Islet precursor cell (in vitro differentiated cells): ENCODE measurements at regions not wholly inside any gene's neighbourhood (a gene's known extent, or its start where the extent isn't known, plus 50 kb on each side); places are given as distances from the start of the nearest gene placed in this dataset.

ENCODE experiments used
- DNase-seq: peaks from one replicate; pipeline ENCODE4 v3.0.0-alpha.2; 2018

DNA sequence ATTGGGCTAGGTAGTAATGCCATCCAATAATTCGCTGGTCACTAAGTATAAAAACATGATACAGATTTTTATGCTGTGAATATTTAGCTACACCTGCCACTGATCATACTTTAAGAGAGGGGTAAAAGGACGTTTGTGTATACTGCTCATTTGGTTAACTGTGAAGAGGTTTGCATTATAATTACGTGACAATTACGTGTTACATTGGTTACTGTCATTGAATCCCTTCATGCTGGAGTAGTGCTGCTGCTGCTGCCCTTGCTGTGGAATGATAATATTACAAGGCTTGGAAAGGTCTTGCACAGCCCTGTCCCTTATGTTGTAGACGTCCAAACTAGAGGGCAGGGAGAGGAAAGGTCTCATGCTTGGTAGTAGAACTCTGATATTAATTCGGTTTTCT is 312.2 kb upstream of the ATP2B1 start:
- no peak for DNase-seq

- DNase-seq = no peak
Measured at GRCh38 chr12:90020436-90020835, 311.8 kb upstream of the ATP2B1 start.

- no peak for DNase-seq
Measured at GRCh38 chr12:90020014-90020413, 311.4 kb upstream of the ATP2B1 start.

- no peak for DNase-seq
Measured at GRCh38 chr12:90017316-90017715, 308.7 kb upstream of the ATP2B1 start.

GRCh38 chr12:90015228-90015627 is 306.6 kb upstream of the ATP2B1 start:
- DNase-seq = no peak

- peak; percentile 66 for DNase-seq
Measured at GRCh38 chr12:90013409-90013808, 304.8 kb upstream of the ATP2B1 start.

GRCh38 chr12:90010089-90010488 is 301.5 kb upstream of the ATP2B1 start:
- no peak for DNase-seq

DNA sequence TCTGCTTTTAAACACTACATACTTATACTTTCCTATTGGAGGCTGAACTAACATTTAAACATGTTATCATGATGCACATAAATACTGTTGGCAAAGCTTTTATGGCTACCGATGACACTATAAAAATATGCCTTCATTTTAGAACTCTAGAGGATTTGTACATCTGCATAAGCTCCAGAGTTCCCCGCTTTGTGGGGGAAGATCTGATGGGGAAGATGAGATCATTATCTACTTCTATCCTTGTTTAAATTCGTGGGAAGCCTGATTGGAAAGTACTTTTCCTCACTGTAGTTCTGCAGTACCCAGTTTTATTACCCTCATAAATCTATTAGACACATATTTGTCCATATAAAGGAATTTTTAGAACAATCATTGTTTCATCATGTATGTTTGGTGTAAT is 299.6 kb upstream of the ATP2B1 start:
- DNase-seq = no peak

DNA sequence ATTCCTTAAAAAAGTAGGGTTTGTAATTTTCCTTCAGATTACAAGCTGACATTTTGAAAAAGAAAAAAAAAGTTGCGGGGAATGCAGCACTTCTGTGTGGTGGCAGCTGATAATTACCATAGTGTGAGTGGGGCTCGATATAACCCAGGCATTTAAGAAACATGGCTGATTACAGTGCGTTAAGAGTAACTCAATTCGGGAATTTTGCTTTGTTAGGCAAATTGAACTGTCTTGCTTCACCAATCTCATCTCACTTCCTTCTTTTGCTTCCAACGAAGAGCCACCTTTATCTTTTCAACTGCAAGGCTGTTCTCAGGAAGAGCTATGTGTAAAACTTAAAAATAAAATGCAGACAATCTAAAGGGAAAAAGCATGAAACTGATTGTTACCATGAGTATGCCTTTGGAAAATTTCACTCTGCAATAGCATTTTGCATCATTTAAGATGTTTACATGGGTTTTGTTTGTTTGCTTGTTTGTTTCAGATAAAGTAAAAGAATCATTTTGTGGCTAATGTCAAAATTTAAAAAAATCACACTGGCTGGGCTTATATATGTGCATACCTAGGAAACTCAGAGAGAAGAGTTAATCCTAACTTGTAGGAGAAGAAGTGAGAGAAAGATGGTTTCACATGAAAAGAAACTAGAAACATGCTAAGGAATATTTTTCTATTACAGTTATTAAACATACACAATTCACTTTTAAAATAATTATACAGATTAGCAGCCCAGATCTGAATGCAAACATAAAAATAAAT is 295.9 kb upstream of the ATP2B1 start:
- no peak for DNase-seq

DNA sequence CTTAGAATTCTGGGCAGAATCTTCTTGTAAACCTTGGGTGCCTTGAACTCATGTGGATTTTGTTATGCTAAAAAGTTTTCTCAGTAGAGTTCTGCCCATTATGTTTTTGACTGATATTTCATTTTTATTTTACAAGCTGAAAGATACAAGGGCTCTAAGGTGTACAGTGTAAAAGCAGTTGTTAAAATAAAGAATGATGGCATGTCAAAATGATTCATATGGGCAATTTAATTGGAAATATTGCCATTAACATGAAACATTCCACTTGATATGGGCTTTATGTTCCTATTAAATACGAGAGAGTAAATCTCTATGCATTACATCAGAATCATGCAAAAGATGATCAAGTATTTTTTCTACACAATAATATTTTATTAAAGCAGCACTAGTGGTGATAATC is 295.1 kb upstream of the ATP2B1 start:
- no peak for DNase-seq

DNA sequence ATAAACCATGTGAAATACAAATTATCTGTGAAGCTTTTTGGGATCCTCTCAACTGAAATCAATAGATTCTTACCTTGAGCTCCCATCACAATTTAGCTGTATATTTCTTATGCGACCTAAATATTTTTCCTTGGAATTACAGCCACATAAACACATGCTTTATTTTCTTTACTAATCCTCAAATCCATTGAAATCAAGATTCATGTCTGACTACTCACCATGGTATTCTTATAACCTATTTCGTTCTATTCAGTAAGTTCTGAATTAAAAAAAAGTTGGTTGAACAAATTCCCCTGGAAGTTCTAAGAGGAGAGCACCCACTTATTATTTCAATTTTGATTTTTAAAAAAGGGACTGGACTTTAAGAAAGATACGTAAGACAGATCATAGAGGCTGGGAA is 292.1 kb upstream of the ATP2B1 start:
- DNase-seq = no peak

DNA sequence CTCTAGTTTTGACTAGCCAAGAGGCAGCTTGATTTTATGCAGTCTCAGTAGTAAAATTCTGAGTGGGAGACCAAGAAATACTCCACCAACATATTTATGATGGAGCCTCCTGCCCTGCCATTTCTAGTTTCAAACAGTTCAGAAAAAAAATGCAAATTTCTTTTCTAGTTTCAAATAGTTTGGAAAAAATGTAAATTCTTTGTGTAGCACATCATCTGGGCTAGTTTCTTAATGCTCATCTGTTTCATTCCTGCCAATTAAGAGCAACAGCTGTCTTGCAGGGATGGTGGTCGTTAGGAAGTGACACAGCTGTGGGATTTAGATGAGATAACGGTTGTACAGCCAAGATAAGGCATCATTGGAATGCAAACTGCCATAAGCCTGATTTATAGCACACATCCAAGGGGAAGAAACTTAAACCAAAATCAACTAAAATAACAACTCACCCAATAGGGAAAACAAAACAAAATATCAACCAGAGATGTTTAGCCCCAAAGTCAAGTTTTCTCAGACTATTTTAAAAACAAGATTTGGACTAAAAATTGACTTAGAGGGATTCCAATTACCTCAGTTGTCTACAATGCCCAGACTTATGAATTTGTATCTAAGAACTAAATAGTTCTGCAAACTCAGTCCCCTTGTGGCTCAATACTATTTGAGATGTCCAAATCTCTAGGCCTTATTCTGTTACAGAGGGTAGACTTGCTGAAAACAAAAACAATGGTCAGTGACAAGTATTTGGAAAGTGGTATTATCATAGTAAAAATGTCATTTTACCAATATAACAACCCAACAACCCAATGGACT is 291.3 kb upstream of the ATP2B1 start:
- peak; percentile 79 for DNase-seq

DNA sequence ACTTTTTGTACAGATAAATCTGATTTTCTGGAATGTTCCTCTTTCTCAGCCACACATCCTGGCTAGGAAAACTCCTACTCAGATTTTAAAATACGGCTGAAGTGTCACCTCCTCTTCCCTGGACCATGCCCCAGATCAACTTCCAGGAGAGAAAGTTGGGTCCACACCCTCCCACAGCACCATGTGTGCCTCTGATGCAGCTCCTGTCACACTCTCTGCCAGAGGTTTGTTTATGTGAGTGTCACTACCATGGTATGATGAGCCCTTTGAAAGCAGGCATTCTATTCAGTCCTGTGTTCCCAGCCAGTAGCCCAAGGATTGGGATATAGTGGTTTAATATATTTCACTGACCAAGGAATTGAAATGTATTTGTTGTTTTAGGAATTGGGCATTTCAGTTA is 287.2 kb upstream of the ATP2B1 start:
- DNase-seq = no peak

- DNase-seq = no peak
Measured at GRCh38 chr12:89994911-89995310, 286.3 kb upstream of the ATP2B1 start.

DNA sequence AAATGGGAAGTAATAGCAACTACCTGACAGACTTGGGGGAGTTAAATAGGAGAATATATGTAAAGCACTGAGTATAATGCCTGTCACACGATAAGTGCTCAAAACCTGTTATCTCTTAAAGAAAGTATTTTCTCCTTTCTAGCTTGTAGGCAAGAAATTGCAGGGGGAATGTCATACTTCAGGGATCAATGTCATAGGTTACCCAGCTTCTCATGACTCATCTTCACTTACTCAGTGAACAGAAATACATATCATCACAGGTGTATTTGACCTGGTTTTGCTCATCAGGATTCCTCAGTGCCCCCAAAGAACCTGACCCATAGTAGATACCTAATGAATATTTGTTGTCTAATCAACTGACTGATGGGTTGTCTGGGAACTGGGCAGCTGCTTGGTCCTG is 285.0 kb upstream of the ATP2B1 start:
- no peak for DNase-seq

GRCh38 chr12:89992668-89993451 is 284.2 kb upstream of the ATP2B1 start:
- DNase-seq = no peak

- no peak for DNase-seq
Measured at GRCh38 chr12:89991807-89992590, 283.4 kb upstream of the ATP2B1 start.

- no peak for DNase-seq
Measured at GRCh38 chr12:89988188-89988915, 279.7 kb upstream of the ATP2B1 start.

DNA sequence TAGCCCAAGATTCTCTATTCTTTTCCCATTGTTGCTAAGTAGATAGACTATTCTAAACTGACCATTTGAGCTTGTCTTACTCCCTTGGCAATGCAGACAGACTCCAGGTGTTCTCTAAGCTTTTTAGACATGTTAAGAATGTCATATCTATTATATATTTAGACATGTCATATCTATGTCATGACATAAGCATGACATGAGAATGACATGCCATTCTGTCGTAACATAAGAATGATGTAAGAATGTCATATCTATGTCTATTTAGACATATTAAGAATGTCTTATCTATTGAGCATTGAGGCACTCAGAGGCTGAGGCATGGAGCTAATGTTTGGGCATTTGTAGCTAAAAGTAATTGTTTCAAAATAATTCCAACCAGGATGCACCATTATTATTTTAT is 277.3 kb upstream of the ATP2B1 start:
- DNase-seq = no peak

DNA sequence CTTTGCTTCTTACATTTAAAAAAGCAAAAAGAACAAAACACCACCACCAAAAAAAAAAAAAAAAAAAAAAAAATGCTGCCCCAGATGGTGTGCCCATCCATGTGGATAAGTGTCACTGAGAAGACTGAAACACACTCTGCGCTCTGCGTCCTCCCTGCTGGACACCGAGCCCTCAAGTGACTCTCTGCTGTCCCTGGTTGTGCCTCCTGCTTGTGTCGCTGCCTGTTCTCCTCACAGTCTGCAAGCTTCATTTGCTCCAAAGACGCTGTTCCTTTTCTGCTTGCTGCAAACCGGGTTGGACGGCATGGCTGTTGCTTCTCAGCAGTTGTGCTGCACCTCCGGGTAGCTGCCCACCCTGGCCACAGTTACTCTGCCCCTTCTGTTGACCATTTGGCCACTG is 276.2 kb upstream of the ATP2B1 start:
- DNase-seq = no peak

- DNase-seq = no peak
Measured at GRCh38 chr12:89983622-89984021, 275.0 kb upstream of the ATP2B1 start.

DNA sequence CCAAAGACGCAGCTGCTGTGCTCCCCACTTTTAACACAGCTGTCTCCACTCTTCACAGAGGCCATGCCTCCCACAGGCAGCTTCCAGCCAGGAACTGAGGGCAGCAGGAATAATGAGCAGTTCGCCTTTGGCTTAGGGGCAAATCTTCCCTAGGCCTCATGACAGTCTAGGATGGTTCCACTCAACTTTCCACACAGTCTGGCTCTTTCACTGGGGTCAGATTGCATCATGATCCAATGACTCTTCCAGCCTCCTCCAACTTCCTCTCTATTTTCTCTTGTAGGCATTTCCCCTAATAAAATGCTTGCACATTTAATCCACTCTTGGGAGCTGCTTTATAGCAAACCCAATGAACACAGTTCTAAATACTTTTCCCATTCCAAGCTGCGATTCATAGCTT is 271.6 kb upstream of the ATP2B1 start:
- DNase-seq = peak; percentile 73
